ENCODE measurements at regions not wholly inside any gene's neighbourhood (a gene's known extent, or its start where the extent isn't known, plus 50 kb on each side); places are given as distances from the start of the nearest gene placed in this dataset.
"Not testable (repeated sequence)": the region's sequence is repeated elsewhere in the genome, so short reads cannot be mapped to it uniquely, and the experiment has no call there.

GRCh38 chr1:83468336-83468735 is 530.6 kb downstream of the TTLL7 start:
- not testable (repeated sequence) for TF ChIP-seq CTCF (IDR thresholded peaks at IDR 0.05; ENCODE audit: low read length); EZH2 (IDR thresholded peaks at IDR 0.05; ENCODE audit: borderline replicate concordance, low read length)
